Stimulated activated CD4-positive, alpha-beta T cell treated with anti-CD3 and anti-CD28 coated beads, TNF-alpha, amount 100 ng/mL, for 48 hours (primary cell): ENCODE measurements at regions not wholly inside any gene's neighbourhood (a gene's known extent, or its start where the extent isn't known, plus 50 kb on each side); places are given as distances from the start of the nearest gene placed in this dataset.
"Not testable (repeated sequence)": the region's sequence is repeated elsewhere in the genome, so short reads cannot be mapped to it uniquely, and the experiment has no call there.

Source experiments
- DNase-seq, 3 donors: peaks; one replicate each; pipeline ENCODE4 v3.0.0-alpha.2; 2020; ENCODE audit warnings: low read depth in 3 of 3

DNA sequence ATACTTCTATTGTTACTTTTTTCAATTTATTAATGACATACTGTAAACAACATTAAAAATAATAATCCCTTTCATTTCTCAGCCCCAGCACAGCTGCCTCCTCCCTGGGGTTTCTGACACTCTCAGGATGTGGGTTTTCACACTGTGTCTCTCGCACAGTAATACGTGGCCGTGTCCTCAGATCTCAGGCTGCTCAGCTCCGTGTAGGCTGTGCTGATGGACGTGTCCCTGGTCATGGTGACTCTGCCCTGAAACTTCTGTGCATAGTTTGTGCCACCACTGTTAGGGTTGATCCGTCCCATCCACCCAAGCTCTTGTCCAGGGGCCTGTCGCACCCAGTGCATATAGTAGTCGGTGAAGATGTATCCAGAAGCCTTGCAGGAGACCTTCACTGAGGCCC lies 159.9 kb downstream of the POTEB start:
- not testable (repeated sequence) for DNase-seq

DNA sequence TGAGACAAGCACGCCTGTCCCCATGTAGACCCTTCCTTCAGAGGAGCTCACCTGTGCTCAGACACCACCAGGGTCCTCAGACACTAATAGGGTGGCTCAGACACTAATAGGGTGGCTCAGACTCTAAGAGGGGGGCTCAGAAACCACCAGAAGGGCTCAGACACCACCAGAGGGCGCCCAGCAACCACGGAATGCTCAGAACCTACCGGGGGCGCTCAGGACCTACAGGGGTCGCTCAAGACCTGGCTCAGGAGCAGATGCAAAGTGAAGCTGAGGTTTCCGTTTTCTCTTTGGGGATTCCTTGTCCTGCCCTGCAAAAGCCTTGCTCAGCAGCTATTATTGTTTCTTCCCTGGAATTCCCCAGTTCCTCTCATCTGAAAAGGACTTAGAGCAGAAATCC lies 172.1 kb downstream of the POTEB start:
- not testable (repeated sequence) for DNase-seq

DNA sequence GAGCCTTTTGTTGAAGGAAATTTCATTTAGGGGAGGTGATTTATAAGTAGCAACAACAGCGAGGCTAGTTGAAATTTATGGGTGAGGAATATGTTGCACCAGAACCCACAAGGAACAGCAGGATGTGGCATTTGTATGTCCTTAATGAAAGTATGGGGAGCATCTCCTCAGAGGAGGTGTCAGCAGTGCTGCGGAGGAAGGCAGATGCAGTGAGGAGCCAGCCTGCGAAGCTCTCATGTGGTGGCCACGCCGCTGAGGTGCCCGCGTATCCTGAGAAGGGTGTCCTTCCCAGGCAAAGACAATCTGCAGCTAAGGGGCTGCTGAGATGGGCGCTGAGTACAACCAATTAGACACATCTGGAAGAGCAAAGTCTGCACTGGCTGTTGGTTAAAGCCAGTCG lies 178.9 kb downstream of the POTEB start:
- DNase-seq = not testable (repeated sequence)

DNA sequence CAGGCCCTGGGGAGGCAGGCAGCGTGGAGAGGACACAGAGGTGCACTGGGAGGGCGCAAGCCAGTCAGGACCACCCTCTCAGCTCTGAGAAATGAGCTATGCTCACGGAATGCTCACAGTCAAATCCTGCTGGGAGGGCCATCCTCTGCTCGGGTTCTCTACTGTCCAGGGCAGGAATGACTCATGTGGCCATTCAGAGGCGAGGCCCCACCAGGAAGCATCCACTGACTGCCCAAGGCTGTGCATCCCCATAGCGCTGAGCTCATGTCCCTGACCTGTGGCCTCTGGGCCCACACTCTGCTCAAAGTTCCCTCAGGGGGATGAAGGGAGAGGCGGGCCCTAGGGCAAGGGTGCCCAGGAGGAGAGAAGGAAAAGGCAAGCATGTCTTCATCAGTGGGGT lies 182.4 kb downstream of the POTEB start:
- not testable (repeated sequence) for DNase-seq

DNA sequence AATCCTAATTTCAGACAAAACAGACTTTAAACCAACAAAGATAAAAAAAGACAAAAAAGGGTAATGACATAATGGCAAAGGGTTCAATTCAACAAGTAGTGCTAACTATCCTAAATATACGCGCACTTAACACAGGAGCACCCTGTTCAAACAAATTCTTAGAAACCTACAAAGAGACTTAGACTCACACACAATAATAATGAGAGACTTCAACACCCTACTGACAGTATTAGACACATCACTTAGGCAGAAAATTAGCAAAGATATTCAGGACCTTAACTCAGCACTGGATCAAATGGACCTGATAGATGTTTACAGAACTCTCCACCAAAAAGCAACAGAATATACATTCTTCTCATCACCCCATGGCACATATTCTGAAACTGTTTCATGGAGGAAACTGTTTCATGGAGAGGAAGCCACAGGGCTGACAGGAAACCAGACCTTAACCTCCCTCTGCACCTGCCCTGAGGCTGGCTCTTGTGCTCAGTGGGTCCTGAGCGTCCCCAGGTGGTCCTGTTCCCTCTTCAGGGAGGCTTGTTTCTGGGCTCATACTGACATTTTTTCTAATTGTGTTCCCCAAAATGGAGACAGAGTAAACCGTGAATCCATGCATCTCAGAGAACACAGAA lies 184.9 kb downstream of the POTEB start:
- not testable (repeated sequence) for DNase-seq

GRCh38 chr15:21656798-21657397 lies 216.6 kb upstream of the POTEB3 start:
- DNase-seq = not testable (repeated sequence)

DNA sequence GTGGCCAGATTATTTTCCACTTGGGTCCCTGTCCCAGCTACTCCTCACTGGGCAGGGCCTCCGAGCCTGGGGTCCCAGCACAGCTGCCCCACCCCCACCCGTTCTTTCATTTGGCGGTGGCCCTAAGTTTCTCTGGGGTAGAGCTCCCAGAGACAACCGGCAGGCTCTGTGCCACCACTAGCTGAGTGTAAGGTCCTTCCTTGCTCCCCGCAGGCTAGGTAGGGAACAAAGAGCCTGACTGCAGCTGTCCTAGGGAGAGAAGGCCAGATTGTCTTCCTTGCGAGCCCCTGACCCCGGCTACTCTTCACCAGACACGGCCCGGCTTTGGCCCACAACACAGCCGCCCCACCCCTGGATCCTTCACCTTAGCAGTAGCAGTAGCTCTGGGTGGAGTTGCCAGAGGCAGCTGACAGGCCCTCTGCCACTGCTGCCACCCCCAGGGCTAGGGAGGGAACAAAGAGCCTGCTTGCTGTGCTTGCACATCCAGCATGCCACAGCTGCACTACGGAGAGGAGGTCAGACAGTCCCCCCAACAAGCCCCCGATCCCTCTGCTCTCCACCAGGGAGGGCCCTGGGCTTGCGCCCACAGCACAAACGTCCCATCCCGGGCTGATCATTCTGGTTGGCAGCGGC lies 215.9 kb upstream of the POTEB3 start:
- DNase-seq = not testable (repeated sequence)

DNA sequence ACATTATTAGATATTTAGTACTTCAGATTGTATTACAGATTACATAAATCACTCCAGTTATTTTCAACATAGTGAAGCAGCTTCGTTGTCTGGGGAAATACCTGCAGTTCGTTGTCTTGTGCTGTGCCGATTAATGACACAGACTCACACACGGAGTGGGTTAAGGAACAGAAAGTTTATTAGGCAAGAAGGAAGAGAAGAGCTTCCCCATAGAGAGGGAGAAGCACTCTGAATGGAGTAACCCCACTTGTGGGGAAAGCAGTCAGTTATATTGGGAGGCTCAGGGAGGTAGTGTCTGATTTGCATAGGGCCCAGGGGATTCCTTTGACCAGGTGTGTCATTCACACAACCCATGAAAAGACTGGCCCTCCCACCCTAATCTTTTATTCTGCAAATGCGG lies 213.4 kb upstream of the POTEB3 start:
- DNase-seq = not testable (repeated sequence)

- not testable (repeated sequence) for DNase-seq
These were observed 198.5 kb upstream of the POTEB3 start for GRCh38 chr15:21638770-21639169.

- not testable (repeated sequence) for DNase-seq
These were observed 186.4 kb upstream of the POTEB3 start for GRCh38 chr15:21626694-21627093.

DNA sequence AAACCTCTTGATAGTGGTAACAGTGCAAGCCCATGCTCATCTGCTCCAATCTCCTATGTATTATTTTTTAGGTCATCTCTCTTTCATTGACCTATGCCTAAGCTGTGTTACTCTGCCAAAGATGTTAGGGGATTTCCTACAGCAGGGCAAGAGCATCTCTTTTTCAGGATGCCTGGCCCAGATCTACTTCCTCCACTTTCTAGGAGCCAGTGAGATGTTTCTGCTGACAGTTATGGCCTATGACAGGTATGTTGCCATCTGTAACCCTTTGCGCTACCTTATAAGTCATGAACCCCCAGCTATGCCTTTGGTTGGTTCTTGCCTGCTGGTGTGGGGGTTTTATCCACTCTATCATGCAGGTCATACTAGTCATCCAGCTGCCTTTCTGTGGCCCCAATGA lies 168.9 kb upstream of the POTEB3 start:
- DNase-seq = not testable (repeated sequence)

- DNase-seq = not testable (repeated sequence)
These were observed 125.1 kb upstream of the POTEB3 start for GRCh38 chr15:21565426-21565825.

DNA sequence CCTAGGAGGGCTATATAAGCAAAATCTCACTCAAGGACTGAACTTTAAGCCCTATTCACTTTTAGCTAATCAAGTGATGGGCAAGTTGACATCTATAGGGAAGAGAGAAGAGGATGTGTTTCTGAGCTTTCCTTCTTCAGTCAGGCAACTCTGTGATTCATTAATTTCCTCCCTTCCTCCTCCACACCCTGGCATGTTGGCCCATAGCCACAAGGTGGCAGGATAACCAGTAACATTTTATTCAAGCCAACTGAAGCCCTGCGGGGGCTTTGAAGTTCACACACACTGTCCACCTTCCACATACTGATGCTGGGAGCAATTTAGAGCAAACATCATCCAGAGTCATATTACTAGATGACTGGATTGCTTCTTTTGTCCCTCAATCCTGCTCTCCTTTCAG lies 111.5 kb upstream of the POTEB3 start:
- not testable (repeated sequence) for DNase-seq

DNA sequence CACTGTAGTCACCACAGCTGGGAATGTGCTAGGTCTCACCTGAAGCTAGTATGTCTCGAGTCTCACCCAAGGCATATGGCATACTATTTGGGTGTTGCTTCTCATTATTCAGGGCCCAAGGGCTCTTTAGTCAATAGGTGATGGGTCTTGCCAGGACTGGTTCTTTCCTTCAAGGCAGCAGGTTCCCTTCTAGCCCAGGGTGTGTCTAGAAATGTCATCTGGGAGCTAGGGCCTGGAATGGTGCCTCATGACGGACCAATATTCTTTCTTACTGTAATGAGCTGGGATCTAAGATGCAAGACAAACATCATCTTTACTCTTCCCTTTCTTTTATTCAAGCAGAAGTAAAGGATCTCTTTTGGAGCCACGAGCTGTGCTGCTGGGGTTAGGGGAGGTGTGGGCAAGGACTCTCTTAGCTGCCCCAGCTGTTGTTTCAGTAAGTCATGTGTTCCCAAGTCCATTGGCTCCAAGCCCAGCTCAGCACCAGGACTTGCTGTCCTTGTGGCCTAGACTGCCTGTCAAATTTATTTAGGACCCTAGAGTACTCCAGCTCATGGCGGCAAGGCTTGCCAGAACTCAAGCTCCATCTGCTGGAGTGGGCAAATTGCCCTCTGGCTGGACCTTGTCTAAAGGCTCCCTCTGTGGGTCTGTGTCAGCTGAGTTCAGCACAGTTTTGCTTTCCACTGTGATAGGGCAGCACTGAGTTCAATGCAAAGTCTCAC lies 106.0 kb upstream of the POTEB3 start:
- not testable (repeated sequence) for DNase-seq

- DNase-seq = not testable (repeated sequence)
These were observed 92.5 kb upstream of the POTEB3 start for GRCh38 chr15:21532785-21533184.

DNA sequence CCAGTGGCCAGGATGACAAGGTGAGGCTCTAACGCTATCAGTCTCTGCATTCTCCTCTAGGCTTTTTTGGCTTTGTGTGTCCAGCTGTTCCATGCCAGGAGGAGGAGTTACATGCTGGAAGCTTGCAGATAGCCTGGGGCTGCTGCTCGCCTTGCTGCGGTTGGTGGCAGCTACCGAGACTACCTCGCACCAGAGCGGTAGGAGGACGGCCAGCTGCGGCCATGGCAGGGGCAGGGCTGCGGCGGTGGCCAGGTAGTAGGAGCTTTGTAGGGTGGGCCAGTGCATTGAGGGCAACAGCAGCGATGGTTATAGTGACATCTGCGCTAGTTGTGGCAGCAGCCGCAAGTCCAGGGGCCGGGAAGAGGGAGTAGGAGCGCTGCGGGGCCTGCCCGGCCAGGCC lies 75.9 kb upstream of the POTEB3 start:
- not testable (repeated sequence) for DNase-seq

DNA sequence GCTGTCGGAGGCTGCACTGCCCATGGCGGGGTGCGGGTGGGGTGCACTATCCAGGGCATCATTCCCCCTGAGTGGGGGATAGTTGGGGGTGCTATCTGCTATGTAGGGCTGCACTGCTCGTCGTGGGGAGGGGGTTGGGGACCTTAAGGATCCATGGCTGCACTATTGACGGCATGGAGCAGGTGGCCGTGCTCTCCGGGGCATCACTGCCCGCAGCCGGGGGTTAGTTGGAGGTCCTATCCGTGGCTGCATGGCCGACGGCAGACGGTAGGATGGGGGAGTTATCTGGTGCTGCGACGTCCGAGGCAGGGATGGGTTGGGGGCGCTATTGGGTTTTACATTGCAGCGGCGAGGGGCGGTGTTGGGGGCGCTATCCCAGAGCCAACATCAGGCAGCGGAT lies 75.0 kb upstream of the POTEB3 start:
- DNase-seq = not testable (repeated sequence)

DNA sequence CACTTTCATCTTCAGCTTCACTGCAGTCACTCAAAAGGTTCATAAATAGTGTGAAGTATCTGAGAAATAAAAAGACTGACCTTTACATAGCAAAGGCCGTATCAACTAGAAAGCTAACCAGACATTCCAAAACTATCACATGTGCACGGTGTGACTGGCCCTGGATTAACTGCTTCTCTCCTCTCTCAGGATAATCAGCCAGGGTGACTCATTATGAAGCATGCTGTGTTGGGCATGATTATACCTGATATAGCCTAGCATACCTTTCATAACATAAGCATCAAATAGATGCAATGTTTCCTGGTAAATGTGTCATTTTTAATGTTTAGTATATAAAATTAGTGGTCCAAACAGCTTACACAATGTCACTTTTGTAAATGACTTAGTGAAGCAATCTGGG lies 62.7 kb upstream of the POTEB3 start:
- DNase-seq = not testable (repeated sequence)
